Dedifferentiated amniotic fluid mesenchymal stem cell (primary cell): ENCODE measurements at regions not wholly inside any gene's neighbourhood (a gene's known extent, or its start where the extent isn't known, plus 50 kb on each side); places are given as distances from the start of the nearest gene placed in this dataset.

ENCODE experiments used
- DNase-seq: peaks from one replicate; pipeline ENCODE4 v3.0.0-alpha.2; 2016; ENCODE audit errors: extremely low spot score

- DNase-seq: no peak
These were observed 100.2 kb downstream of the CYRIA start for GRCh38 chr2:16565481-16565880.

- DNase-seq: no peak
These were observed 104.0 kb downstream of the CYRIA start for GRCh38 chr2:16561676-16562075.

- DNase-seq: no peak
These were observed 104.4 kb downstream of the CYRIA start for GRCh38 chr2:16561251-16561650.

GRCh38 chr2:16559278-16560067 lies 106.2 kb downstream of the CYRIA start:
- DNase-seq: no peak

- DNase-seq: no peak
These were observed 111.5 kb downstream of the CYRIA start for GRCh38 chr2:16554060-16554583.

- no peak for DNase-seq
These were observed 112.4 kb downstream of the CYRIA start for GRCh38 chr2:16553226-16553625.

GRCh38 chr2:16552202-16552601 lies 113.4 kb downstream of the CYRIA start:
- no peak for DNase-seq

- DNase-seq: no peak
These were observed 117.6 kb downstream of the CYRIA start for GRCh38 chr2:16548036-16548435.

GRCh38 chr2:16546128-16546754 lies 119.4 kb downstream of the CYRIA start:
- DNase-seq: no peak

- no peak for DNase-seq
These were observed 126.9 kb downstream of the CYRIA start for GRCh38 chr2:16538707-16539106.

GRCh38 chr2:16537347-16537746 lies 128.3 kb downstream of the CYRIA start:
- no peak for DNase-seq

- DNase-seq: no peak
These were observed 139.4 kb downstream of the CYRIA start for GRCh38 chr2:16526193-16526592.

GRCh38 chr2:16525265-16525887 lies 140.3 kb downstream of the CYRIA start:
- DNase-seq: no peak

- DNase-seq: no peak
These were observed 141.9 kb downstream of the CYRIA start for GRCh38 chr2:16523711-16524110.

GRCh38 chr2:16522031-16522831 lies 143.4 kb downstream of the CYRIA start:
- DNase-seq: no peak

- DNase-seq: no peak
These were observed 144.7 kb downstream of the CYRIA start for GRCh38 chr2:16520891-16521290.

- DNase-seq: no peak
These were observed 149.9 kb downstream of the CYRIA start for GRCh38 chr2:16515696-16516095.

GRCh38 chr2:16513626-16514025 lies 152.0 kb downstream of the CYRIA start:
- no peak for DNase-seq

- DNase-seq: no peak
These were observed 154.6 kb downstream of the CYRIA start for GRCh38 chr2:16511041-16511440.

- no peak for DNase-seq
These were observed 156.6 kb downstream of the CYRIA start for GRCh38 chr2:16509042-16509441.

- DNase-seq: no peak
These were observed 157.2 kb downstream of the CYRIA start for GRCh38 chr2:16508490-16508851.
